GM12873 (cell line): ENCODE measurements at regions not wholly inside any gene's neighbourhood (a gene's known extent, or its start where the extent isn't known, plus 50 kb on each side); places are given as distances from the start of the nearest gene placed in this dataset.

ENCODE experiments used
- TF ChIP-seq, protein P1 (sequence below): IDR thresholded peaks from 2 replicates; pipeline ENCODE4 v1.5.1; 2012; ENCODE audit warnings: low read depth, mild to moderate bottlenecking, moderate library complexity, low read length, control low read depth; ENCODE audit not compliant: insufficient read depth; ENCODE audit errors: missing control alignments

- TF ChIP-seq, protein P1, sequence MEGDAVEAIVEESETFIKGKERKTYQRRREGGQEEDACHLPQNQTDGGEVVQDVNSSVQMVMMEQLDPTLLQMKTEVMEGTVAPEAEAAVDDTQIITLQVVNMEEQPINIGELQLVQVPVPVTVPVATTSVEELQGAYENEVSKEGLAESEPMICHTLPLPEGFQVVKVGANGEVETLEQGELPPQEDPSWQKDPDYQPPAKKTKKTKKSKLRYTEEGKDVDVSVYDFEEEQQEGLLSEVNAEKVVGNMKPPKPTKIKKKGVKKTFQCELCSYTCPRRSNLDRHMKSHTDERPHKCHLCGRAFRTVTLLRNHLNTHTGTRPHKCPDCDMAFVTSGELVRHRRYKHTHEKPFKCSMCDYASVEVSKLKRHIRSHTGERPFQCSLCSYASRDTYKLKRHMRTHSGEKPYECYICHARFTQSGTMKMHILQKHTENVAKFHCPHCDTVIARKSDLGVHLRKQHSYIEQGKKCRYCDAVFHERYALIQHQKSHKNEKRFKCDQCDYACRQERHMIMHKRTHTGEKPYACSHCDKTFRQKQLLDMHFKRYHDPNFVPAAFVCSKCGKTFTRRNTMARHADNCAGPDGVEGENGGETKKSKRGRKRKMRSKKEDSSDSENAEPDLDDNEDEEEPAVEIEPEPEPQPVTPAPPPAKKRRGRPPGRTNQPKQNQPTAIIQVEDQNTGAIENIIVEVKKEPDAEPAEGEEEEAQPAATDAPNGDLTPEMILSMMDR: no peak
Measured at GRCh38 chr12:130090542-130090941, 71.7 kb upstream of the FZD10 start.

GRCh38 chr12:130093380-130093779 lies 68.9 kb upstream of the FZD10 start:
- TF ChIP-seq, protein P1: no peak

DNA sequence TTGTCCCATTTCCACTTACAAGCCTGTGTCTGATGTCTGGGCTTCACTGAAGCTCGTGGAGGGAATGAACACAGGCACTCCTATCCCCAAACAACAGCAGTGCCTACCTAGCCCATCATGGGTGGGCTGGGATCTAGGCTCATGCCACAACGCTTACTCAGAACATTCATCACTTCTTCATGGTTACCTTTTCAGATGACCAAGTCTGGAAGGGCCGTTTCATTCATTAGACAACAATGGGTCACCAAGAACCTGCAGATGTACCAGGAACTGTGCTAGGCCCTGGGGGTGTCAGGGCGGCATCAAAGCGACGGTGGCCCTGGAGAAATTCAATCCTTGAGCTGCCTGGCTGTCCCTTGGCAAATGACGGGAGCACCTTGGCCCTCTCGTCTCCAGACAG lies 64.9 kb upstream of the FZD10 start:
- TF ChIP-seq, protein P1: no peak

GRCh38 chr12:130097798-130098255 lies 64.4 kb upstream of the FZD10 start:
- TF ChIP-seq, protein P1: no peak

DNA sequence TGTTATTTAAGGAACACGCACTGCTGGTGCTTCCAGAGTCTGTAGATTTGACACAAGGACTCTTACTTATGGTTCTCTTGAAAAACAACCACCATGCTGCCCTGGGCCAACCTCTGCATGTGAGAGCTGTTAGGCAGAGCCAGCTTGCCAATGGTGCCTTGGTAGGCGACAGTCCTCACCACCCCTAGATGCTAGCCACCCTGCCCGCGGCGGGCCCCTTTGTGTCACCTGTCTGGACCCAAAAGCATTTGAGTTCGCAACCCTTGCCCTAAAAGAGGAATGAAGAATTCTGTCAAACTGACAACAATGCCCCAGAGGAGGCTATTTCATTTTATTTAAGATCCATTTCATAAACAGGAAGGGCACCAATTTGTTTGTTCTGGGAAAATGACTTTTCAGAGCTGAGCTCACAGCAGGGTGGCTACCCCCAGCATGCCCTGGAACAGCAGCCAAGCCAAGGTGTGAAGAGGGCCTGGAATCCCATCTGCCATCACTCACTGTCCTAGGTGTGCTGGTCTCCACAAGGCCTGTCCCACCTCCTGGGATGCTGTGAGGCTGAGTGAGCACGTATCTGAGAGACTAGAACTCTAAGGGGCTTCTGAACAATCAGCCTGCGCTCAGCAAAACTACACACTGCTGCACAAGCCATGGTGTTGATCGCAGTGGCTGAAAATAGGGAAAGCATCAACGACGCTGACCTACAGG lies 63.8 kb upstream of the FZD10 start:
- TF ChIP-seq, protein P1: no peak

GRCh38 chr12:130100634-130101362 lies 61.5 kb upstream of the FZD10 start:
- TF ChIP-seq, protein P1: no peak

DNA sequence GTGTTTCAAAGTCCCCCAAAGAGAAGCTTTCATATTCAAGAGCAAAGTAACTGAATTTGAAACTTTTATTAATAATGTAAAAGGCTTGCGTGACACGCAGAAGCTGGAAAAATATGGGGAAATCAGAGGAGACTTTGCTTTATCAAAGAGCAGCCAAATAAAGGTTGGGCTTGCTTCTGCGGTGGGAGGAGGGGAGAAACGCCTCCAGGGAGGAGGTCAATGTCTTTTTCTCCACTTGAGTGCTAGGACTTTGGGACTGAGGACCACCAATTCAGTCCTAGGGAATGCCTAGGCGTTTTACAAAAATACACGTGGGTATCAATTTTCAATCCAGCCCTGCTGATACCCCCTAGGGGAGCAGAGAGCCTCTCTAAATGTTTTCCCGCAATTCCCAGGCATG lies 60.9 kb upstream of the FZD10 start:
- TF ChIP-seq, protein P1: no peak
